HL-60 (cell line): ENCODE measurements at regions not wholly inside any gene's neighbourhood (a gene's known extent, or its start where the extent isn't known, plus 50 kb on each side); places are given as distances from the start of the nearest gene placed in this dataset.

Source experiments
- GABPA ChIP-seq: IDR thresholded peaks from 2 replicates; pipeline ENCODE4 v1.6.1; 2012; ENCODE audit warnings: low read depth
- POLR2AphosphoS5 ChIP-seq: IDR thresholded peaks from 2 replicates; pipeline ENCODE4 v1.6.1; 2012; ENCODE audit warnings: low read depth
- TF ChIP-seq, protein P1 (sequence below): IDR thresholded peaks from one replicate; pipeline ENCODE4 v1.5.1; 2011; ENCODE audit warnings: low read length, control low read depth, inconsistent platforms; ENCODE audit not compliant: insufficient read depth
- TF ChIP-seq, protein P2 (sequence below): IDR thresholded peaks from 2 replicates; pipeline ENCODE4 v1.6.1; 2012; ENCODE audit warnings: low read depth; ENCODE audit not compliant: insufficient replicate concordance

DNA sequence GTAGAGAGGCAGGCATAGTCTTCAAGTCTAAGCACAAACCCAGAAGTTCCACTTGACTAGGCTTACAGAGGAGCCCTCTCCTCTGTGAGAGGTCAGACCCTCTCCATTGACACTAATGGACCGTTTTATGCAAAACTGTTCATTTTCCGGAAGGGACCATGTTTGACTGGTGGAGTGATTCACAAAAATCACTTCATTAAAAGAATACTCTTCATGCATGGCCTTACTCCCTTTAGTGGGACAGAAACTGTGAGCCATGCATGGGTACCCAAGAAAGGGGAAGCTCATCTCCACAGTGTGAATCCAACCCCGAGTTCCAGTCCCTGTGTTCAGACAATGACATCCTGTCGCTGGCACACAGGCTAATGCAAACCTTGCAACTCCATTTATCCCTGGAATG is 63.2 kb downstream of the OLIG3 start:
- TF ChIP-seq, protein P1, sequence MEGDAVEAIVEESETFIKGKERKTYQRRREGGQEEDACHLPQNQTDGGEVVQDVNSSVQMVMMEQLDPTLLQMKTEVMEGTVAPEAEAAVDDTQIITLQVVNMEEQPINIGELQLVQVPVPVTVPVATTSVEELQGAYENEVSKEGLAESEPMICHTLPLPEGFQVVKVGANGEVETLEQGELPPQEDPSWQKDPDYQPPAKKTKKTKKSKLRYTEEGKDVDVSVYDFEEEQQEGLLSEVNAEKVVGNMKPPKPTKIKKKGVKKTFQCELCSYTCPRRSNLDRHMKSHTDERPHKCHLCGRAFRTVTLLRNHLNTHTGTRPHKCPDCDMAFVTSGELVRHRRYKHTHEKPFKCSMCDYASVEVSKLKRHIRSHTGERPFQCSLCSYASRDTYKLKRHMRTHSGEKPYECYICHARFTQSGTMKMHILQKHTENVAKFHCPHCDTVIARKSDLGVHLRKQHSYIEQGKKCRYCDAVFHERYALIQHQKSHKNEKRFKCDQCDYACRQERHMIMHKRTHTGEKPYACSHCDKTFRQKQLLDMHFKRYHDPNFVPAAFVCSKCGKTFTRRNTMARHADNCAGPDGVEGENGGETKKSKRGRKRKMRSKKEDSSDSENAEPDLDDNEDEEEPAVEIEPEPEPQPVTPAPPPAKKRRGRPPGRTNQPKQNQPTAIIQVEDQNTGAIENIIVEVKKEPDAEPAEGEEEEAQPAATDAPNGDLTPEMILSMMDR, result no peak
- TF ChIP-seq POLR2AphosphoS5 (no peak), GABPA (no peak)
- TF ChIP-seq, protein P2, sequence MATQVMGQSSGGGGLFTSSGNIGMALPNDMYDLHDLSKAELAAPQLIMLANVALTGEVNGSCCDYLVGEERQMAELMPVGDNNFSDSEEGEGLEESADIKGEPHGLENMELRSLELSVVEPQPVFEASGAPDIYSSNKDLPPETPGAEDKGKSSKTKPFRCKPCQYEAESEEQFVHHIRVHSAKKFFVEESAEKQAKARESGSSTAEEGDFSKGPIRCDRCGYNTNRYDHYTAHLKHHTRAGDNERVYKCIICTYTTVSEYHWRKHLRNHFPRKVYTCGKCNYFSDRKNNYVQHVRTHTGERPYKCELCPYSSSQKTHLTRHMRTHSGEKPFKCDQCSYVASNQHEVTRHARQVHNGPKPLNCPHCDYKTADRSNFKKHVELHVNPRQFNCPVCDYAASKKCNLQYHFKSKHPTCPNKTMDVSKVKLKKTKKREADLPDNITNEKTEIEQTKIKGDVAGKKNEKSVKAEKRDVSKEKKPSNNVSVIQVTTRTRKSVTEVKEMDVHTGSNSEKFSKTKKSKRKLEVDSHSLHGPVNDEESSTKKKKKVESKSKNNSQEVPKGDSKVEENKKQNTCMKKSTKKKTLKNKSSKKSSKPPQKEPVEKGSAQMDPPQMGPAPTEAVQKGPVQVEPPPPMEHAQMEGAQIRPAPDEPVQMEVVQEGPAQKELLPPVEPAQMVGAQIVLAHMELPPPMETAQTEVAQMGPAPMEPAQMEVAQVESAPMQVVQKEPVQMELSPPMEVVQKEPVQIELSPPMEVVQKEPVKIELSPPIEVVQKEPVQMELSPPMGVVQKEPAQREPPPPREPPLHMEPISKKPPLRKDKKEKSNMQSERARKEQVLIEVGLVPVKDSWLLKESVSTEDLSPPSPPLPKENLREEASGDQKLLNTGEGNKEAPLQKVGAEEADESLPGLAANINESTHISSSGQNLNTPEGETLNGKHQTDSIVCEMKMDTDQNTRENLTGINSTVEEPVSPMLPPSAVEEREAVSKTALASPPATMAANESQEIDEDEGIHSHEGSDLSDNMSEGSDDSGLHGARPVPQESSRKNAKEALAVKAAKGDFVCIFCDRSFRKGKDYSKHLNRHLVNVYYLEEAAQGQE, result no peak
